ENCODE measurements at regions not wholly inside any gene's neighbourhood (a gene's known extent, or its start where the extent isn't known, plus 50 kb on each side); places are given as distances from the start of the nearest gene placed in this dataset.

DNA sequence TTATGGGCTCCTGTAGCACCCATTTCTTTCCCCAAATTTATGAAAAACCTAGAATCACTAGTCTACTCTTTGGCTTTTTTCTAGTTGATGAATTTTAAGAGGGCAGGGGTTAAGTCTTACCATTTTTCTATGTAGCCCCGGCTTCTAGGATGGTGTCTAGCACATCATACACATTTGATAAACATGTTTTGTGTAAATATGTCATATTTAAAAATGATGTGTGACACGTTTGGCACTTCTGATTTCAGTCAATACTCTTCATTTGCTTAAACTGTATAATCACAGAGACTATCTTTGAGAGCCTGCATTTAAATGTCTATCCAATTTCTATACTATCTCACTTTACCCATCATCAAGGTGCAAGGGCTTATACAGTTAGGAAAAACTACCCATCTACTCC, 331.1 kb downstream of the TDRD15 start:
- no peaks in the 10 kb centered on the region for H3K79me2 ChIP-seq (ENCODE audit: insufficient read depth, low read length)

DNA sequence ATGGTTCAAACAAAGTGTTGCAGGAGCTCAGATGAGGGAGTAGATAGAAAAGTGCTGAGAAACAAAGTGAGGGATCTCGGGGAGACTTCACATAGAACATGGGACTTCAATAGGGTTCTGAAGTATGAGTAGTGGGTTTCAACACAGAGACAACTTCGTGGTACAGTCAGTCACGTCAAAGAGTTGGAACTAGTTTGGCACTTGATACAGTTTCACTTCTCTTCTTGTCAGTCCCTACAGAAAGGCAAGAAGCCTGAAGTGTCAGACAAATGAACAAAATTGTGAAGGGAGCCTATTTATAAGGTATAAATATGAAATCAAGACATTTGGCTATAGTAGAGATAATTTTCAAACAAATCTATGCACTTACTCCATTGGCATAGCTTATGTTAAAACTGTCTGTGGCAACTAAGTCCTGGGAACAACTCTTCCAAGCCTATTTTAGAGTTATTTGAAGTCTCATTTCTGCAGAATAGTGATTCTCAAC, 338.0 kb downstream of the TDRD15 start:
- H3K27me3 ChIP-seq (ENCODE audit: insufficient read depth, low read length), result no peaks in the 10 kb centered on the region
- H3K4me2 ChIP-seq (ENCODE audit: low read length), result no peak overlapping the region
- CTCF ChIA-PET, result no interaction called here
- ATAC-seq (no peak), DNase-seq (ENCODE audit: low read depth, low spot score) (no peak)
- no peaks in the 10 kb centered on the region for H3K79me2 ChIP-seq (ENCODE audit: insufficient read depth, low read length)
- no peak overlapping the region for H3K9ac ChIP-seq (ENCODE audit: low read length)
- no peak overlapping the region for H3K27ac ChIP-seq (ENCODE audit: low read depth, low read length)
- no peak overlapping the region for H2AFZ ChIP-seq (ENCODE audit: low read depth, low read length, poor library complexity, severe bottlenecking)
- no peak overlapping the region for H3K4me3 ChIP-seq (replicated peaks in 1 of 2; ENCODE audit: low read depth in 1 of 2, low read length in 2 of 2)
- H3K9me2 ChIP-seq (ENCODE audit: insufficient read depth), result no peaks in the 10 kb centered on the region
- no peaks in the 10 kb centered on the region for H3K4me1 ChIP-seq (ENCODE audit: control insufficient read depth in 1 of 2, insufficient read depth in 2 of 2, low read length in 2 of 2)
- RAD21 ChIA-PET (ENCODE audit: low non-redundant PET in 1 of 2, low total read pairs in 2 of 2, uncharacterized antibody in 2 of 2, unreplicated experiment in 2 of 2), result no interaction called here
- H4K20me1 ChIP-seq (ENCODE audit: insufficient read depth), result no peaks in the 10 kb centered on the region
- no TSS peak for BruUV-seq (replicated peaks)
- H3K36me3 ChIP-seq (ENCODE audit: control insufficient read depth in 1 of 2, insufficient read depth in 2 of 2, low read length in 2 of 2), result no peaks in the 10 kb centered on the region; a peak in 1 of 4 replicates
- intact Hi-C loops (cut with micrococcal nuclease), result no loop called here
- POLR2A ChIA-PET, result no interaction called here
- peaks cover 7 to 12% of the 10 kb centered on the region in 2 experiments; a peak in 3 of 4 replicates for H3K9me3 ChIP-seq (ENCODE audit: control insufficient read depth in 1 of 2, insufficient read depth in 1 of 2, low read depth in 1 of 2, low read length in 2 of 2)
- TF ChIP-seq EZH2phosphoT487 (IDR thresholded peaks at IDR 0.05; ENCODE audit: borderline replicate concordance) (no peak), RAD21 (IDR thresholded peaks at IDR 0.05; ENCODE audit: low read depth) (no peak), FOSL1 (IDR thresholded peaks at IDR 0.05; ENCODE audit: low read depth) (no peak), POLR2AphosphoS5 (IDR thresholded peaks at IDR 0.05; ENCODE audit: low read depth, low read length) (no peak)
- TF ChIP-seq, protein P1, sequence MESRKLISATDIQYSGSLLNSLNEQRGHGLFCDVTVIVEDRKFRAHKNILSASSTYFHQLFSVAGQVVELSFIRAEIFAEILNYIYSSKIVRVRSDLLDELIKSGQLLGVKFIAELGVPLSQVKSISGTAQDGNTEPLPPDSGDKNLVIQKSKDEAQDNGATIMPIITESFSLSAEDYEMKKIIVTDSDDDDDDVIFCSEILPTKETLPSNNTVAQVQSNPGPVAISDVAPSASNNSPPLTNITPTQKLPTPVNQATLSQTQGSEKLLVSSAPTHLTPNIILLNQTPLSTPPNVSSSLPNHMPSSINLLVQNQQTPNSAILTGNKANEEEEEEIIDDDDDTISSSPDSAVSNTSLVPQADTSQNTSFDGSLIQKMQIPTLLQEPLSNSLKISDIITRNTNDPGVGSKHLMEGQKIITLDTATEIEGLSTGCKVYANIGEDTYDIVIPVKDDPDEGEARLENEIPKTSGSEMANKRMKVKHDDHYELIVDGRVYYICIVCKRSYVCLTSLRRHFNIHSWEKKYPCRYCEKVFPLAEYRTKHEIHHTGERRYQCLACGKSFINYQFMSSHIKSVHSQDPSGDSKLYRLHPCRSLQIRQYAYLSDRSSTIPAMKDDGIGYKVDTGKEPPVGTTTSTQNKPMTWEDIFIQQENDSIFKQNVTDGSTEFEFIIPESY (IDR thresholded peaks at IDR 0.05; ENCODE audit: extremely low read depth, insufficient replicate concordance, low read length), result no peak
- TF ChIP-seq, protein P2, sequence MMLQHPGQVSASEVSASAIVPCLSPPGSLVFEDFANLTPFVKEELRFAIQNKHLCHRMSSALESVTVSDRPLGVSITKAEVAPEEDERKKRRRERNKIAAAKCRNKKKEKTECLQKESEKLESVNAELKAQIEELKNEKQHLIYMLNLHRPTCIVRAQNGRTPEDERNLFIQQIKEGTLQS (IDR thresholded peaks at IDR 0.05), result no peak
- TF ChIP-seq, protein P3, sequence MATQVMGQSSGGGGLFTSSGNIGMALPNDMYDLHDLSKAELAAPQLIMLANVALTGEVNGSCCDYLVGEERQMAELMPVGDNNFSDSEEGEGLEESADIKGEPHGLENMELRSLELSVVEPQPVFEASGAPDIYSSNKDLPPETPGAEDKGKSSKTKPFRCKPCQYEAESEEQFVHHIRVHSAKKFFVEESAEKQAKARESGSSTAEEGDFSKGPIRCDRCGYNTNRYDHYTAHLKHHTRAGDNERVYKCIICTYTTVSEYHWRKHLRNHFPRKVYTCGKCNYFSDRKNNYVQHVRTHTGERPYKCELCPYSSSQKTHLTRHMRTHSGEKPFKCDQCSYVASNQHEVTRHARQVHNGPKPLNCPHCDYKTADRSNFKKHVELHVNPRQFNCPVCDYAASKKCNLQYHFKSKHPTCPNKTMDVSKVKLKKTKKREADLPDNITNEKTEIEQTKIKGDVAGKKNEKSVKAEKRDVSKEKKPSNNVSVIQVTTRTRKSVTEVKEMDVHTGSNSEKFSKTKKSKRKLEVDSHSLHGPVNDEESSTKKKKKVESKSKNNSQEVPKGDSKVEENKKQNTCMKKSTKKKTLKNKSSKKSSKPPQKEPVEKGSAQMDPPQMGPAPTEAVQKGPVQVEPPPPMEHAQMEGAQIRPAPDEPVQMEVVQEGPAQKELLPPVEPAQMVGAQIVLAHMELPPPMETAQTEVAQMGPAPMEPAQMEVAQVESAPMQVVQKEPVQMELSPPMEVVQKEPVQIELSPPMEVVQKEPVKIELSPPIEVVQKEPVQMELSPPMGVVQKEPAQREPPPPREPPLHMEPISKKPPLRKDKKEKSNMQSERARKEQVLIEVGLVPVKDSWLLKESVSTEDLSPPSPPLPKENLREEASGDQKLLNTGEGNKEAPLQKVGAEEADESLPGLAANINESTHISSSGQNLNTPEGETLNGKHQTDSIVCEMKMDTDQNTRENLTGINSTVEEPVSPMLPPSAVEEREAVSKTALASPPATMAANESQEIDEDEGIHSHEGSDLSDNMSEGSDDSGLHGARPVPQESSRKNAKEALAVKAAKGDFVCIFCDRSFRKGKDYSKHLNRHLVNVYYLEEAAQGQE (IDR thresholded peaks at IDR 0.05; ENCODE audit: low read depth), result no peak

More for the DNA sequence above, 331.1 kb downstream of the TDRD15 start:
- no TSS peak for BruUV-seq (replicated peaks)
- ATAC-seq (no peak), DNase-seq (ENCODE audit: low read depth, low spot score) (no peak)
- no peak overlapping the region for H3K4me3 ChIP-seq (replicated peaks in 1 of 2; ENCODE audit: low read depth in 1 of 2, low read length in 2 of 2)
- TF ChIP-seq POLR2A (IDR thresholded peaks at IDR 0.05; ENCODE audit: borderline replicate concordance, extremely low read depth, insufficient read depth, insufficient read length), result no peak
- no peak for TF ChIP-seq CBX3 (IDR thresholded peaks at IDR 0.05; ENCODE audit: low read depth)
- TF ChIP-seq POLR2AphosphoS5 (IDR thresholded peaks at IDR 0.05; ENCODE audit: low read depth, low read length), result no peak
- TF ChIP-seq SRF (IDR thresholded peaks at IDR 0.05; ENCODE audit: low read depth), result no peak
- no peak for TF ChIP-seq SP1 (IDR thresholded peaks at IDR 0.05; ENCODE audit: low read depth)
- TF ChIP-seq, protein P2 (IDR thresholded peaks at IDR 0.05), result no peak
- TF ChIP-seq SIN3A (IDR thresholded peaks at IDR 0.05; ENCODE audit: low read depth), result no peak
- no peak for TF ChIP-seq CEBPB (IDR thresholded peaks at IDR 0.05; ENCODE audit: low read depth)
- no peak for TF ChIP-seq EZH2 (IDR thresholded peaks at IDR 0.05)
- no peak for TF ChIP-seq RAD21 (IDR thresholded peaks at IDR 0.05; ENCODE audit: low read depth)
- no peak for TF ChIP-seq FOSL1 (IDR thresholded peaks at IDR 0.05; ENCODE audit: low read depth)
- no peaks in the 10 kb centered on the region for H4K20me1 ChIP-seq (ENCODE audit: insufficient read depth)
- H3K9ac ChIP-seq (ENCODE audit: low read length), result no peak overlapping the region
- ChIA-PET POLR2A (no interaction called here), CTCF (no interaction called here), RAD21 (ENCODE audit: low non-redundant PET in 1 of 2, low total read pairs in 2 of 2, uncharacterized antibody in 2 of 2, unreplicated experiment in 2 of 2) (no interaction called here)
- H3K27ac ChIP-seq (ENCODE audit: low read depth, low read length), result no peak overlapping the region
- H2AFZ ChIP-seq (ENCODE audit: low read depth, low read length, poor library complexity, severe bottlenecking), result no peak overlapping the region
- H3K9me2 ChIP-seq (ENCODE audit: insufficient read depth), result no peaks in the 10 kb centered on the region
- H3K36me3 ChIP-seq (ENCODE audit: control insufficient read depth in 1 of 2, insufficient read depth in 2 of 2, low read length in 2 of 2), result no peaks in the 10 kb centered on the region; a peak in 1 of 4 replicates
- H3K27me3 ChIP-seq (ENCODE audit: insufficient read depth, low read length), result no peaks in the 10 kb centered on the region
- no peak overlapping the region for H3K4me2 ChIP-seq (ENCODE audit: low read length)
- peaks cover 0 to 4% of the 10 kb centered on the region in 2 experiments; a peak in 2 of 4 replicates for H3K9me3 ChIP-seq (ENCODE audit: control insufficient read depth in 1 of 2, insufficient read depth in 1 of 2, low read depth in 1 of 2, low read length in 2 of 2)
- intact Hi-C loops (cut with micrococcal nuclease), result no loop called here
- H3K4me1 ChIP-seq (ENCODE audit: control insufficient read depth in 1 of 2, insufficient read depth in 2 of 2, low read length in 2 of 2), result no peaks in the 10 kb centered on the region
